C1 segment of cervical spinal cord (tissue), 14 donors: ENCODE measurements at regions not wholly inside any gene's neighbourhood (a gene's known extent, or its start where the extent isn't known, plus 50 kb on each side); places are given as distances from the start of the nearest gene placed in this dataset.

ENCODE experiments used
- DNase-seq, 14 donors: peaks; one replicate each; lab custom pipeline; 2025; lab: John Stamatoyannopoulos, UW

- DNase-seq: peak in 10 of 14 donors; percentile 6 to 70 (median 28)
Measured at GRCh38 chr12:116455540-116456329, 103.4 kb upstream of the MAP1LC3B2 start.

DNA sequence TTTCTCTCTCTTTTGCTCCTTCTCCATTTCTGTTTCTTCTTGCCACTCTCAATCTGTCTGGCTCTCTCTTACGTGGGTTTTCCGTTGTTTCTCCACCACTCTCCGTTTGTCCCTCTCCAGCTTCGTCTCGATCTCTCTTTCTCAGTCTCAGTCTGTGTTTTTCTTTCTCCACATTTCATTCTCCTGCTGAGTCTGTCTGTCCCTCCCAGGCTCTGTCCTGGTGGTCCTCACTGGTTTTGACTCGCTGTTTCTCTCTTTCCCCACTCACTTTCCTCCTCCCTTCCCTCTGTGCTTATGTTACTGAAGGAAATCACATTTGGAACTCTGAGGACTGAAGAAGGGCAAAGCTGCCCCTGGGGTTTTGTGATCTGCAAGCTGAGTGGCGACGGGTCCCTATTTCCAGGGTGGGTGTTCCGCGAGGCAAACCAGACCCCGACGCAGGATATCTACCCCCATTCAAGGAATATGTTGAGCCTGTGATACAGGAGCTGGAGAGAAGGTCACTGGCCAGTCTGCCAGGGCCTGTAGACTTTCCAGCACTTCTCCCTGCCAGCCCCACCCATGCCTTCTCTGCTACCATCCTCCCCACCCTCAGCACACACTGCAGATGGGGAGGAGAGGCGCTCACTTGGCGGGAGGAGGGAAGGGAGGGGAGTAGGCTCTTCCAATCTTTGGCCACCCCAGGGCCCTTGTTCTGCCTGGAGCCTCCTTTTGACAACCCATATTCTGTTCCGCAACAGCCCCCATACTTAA is 102.7 kb upstream of the MAP1LC3B2 start:
- peak in 1 of 14 donors; percentile 26 for DNase-seq

- no peak for DNase-seq
Measured at GRCh38 chr12:116458492-116458891, 100.7 kb upstream of the MAP1LC3B2 start.

DNA sequence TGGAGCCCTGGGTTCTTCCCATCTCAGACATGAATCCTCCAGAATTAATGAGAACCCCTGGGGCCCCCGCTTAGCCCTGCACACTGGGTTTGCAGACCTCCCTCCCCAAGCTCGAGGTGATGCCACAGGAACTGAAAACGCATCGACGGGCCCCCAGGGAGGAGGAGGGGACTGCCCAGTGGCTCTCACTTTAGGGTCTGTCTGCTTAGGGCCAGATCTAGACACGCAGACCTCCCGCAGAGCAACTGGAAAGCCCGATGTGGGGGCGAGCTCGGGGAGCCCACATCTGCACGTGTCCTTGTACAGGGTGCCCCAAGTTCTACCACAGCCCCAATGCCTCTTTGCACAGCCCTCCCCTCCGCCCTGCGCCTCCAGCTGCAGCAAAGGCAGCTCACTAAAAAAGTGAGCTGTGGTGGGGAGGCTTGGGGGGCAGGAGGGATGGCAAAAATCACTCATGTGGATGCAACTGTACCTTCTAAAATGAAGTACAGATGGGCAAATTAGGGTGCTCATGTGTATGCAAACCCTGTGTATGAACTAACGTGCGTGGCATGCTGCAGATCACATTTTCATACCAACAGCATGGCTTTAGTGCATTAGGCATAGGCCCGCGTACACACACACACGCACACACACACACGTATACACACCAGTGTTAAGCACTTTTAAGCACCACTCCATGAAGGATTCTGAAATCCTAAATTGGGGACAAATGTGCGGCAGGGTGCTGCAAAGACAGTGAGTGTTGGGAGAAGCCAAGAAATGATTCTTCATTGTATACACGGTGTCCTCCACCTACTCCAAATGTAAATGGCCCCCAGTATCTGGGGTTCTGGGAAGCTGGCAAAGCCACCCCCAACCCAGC is 99.9 kb upstream of the MAP1LC3B2 start:
- DNase-seq: no peak

GRCh38 chr12:116459916-116460663 is 99.1 kb upstream of the MAP1LC3B2 start:
- DNase-seq: no peak

DNA sequence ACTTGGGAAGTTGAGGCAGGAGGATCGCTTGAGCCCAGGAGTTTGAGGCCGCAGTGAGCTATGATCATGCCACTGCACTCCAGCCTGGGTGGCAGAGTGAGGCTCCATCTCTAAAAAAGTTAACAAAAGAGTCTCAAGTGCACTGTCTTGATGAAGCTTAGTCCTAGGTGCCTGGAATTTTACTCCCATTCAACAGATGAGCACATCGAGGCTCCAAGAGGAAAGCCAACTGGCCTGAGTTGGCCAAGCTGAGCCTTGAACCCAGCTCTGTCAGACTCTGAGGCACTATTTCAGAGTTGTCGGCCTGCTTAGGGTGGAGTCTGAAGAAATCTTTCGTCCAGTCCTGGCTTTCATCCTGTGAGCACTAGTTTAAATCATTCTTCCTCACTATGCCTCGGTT is 98.1 kb upstream of the MAP1LC3B2 start:
- no peak for DNase-seq

- DNase-seq: no peak
Measured at GRCh38 chr12:116463366-116463765, 95.8 kb upstream of the MAP1LC3B2 start.

GRCh38 chr12:116465407-116465806 is 93.8 kb upstream of the MAP1LC3B2 start:
- DNase-seq: no peak

DNA sequence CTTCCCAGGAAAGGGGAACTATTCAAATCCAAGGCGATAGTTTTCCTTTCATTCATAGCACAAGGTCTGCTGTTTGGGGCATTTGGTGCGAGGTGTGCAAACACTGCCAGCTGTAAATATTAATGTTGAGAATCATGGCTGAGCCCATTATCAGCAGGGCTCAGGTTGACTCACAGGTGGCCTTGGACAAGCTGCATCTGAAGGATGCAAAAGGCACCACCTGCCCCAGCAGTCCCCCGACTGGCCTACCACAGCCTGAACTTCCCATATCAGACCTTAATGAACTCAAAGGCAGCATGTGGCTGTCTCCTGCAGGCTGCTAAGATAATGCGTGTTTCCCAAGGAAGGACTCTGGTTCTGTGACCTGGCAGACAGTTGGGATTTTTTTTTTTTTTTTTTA is 93.3 kb upstream of the MAP1LC3B2 start:
- no peak for DNase-seq

DNA sequence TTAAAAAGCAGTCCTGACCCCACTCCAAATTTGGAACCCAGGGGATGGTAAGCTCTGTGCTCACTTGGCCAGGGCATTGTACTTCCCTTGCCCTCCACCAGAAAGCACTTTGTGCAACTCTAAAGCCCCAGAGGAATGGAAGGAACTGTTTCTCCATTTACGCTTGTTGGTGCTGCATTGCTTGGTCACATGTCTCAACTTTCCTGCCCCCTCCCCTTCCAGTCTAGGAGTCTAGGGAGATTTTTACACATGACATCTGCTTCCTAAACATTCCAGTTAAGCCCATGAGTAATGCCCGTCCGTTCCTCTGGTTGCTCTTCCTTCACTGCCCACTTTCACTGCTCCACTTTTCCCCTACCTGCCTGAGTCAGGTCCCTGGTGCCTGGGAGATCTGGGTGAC is 92.6 kb upstream of the MAP1LC3B2 start:
- no peak for DNase-seq

DNA sequence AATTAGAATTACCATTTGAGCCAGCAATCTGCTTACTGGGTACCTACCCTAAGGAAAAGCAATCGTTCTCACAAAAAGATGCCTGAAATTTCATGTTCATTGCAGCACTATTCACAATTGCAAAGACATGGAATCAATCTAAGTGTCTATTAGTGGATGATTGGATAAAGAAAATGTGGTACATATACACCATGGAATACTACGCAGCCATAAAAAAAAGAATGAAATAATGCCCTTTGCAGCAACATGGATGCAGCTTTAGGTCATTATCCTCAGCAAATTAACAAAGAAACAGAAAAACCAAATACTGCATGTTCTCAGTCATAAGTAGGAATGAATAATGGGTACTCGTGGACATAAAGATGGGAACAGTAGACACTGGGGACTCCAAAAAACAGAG is 89.8 kb upstream of the MAP1LC3B2 start:
- no peak for DNase-seq

DNA sequence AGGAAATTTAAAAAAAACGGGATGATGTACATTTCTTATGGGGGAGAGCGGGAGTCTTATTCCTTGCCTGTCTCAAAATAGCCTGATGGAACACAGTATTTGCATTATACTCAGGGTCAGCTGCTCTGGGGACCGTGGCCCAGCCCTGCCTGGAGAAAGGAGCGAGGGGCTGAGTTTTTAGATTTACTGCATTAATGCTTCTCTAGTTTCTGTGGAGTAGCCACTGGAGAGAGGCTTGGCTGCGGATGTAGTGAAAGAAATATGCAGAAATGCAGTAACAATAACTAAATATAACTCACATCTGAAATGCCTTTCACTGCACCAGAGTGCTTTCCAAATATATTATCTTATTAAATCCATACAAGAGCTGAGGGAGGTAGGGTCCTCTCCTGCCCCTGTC is 87.6 kb upstream of the MAP1LC3B2 start:
- no peak for DNase-seq

GRCh38 chr12:116472193-116472592 is 87.0 kb upstream of the MAP1LC3B2 start:
- DNase-seq: no peak

- DNase-seq: no peak
Measured at GRCh38 chr12:116473416-116473815, 85.8 kb upstream of the MAP1LC3B2 start.

DNA sequence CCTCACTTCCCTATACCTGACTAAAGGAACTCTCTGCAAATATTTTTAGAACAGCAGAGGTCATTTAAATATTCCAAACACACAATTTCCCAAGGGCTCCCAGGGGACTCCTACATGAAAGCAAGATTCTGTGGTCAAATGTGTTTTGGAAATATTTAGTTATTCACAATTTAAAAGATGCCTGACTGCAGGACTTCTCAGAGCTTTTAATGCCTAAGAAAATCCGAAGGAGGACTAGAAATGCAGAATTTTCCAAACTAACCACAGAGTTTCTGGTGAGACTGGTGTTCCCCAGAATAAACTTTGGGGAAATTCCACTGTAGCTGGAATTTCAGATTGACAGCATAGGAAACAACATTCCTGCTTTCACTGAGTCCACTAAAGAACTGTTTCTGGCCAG is 84.8 kb upstream of the MAP1LC3B2 start:
- DNase-seq: no peak

DNA sequence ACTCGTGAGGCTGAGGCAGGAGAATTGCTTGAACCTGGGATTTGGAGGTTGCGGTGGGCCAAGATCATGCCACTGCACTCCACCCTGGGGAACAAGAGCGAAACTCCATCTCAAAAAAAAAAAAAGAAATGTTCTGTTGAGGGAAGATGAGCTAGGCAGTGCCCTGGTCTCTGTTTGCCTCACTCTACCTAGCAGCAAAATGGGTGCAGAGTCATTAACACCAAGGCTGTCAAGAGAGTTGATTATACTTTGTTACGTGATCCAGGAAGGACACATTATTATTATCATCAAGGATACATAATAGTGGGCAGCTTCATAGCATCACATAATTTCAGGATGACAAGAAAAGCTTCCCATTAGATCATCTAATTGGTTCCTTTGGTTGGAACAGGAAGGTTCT is 84.3 kb upstream of the MAP1LC3B2 start:
- DNase-seq: no peak

DNA sequence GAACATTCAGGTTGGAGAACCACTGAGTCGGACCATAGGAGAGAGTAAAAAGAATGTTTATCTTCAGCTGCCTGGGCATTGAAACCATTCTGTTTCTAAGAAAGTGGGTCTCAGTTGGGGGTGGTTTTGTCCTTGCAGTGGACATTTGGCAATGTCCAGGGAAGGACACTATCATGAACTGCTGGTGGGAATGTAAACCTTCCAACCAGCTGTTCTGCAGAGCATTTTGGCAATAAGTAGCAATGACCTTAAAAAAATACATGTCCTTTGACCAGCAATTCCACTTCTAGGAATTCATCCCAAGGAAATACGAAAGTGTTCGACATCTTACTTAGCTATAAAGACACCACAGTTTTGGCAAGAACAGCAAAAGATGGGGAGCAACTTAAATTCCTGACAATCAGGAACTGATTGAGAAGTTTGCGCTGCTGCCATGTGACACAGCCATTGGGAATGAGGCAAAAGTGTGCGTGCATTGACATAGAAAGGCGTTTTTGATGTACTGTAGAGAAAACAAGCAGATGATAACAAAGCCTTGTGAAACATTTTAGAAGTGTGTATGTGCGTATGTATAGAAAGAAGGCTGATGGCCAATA is 82.9 kb upstream of the MAP1LC3B2 start:
- no peak for DNase-seq

- DNase-seq: no peak
Measured at GRCh38 chr12:116478243-116478773, 80.9 kb upstream of the MAP1LC3B2 start.

DNA sequence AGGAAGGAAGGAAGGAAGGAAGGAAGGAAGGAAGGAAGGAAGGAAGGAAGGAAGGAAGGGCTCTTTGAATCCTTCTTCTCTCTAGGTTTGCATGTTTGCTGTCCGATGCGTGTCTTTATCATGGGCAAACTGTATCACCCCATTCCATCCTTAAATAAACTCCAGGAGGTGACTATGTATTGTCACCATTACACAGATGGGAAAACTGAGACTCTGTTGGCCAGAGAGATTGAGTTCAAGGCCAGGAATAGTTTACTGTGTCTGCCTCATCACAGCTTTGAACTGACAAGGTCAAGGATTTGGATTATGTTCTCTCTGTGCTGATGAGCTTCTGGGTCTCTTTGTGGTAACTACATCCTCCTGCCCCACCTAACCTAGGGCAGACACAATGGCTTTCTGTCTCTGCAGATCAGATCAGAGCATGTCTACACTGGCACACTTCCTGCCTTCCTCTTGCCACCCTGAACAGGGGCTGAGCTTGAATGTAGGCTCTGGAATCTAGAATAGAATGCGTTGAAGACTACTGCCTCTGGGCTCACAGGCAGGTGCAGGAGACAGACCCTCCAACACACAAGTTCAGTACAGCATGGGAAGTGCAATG is 78.9 kb upstream of the MAP1LC3B2 start:
- no peak for DNase-seq

- DNase-seq: no peak
Measured at GRCh38 chr12:116481726-116482125, 77.5 kb upstream of the MAP1LC3B2 start.
